ENCODE measurements at regions not wholly inside any gene's neighbourhood (a gene's known extent, or its start where the extent isn't known, plus 50 kb on each side); places are given as distances from the start of the nearest gene placed in this dataset.

- intact Hi-C loops (cut with micrococcal nuclease) = no loop called here
- Mint-ChIP-seq H3K27ac (no peak overlapping the region), H3K36me3 (ENCODE audit: low read depth) (no peaks in the 10 kb centered on the region), H3K27me3 (ENCODE audit: insufficient read depth) (peaks cover under 1% of the 10 kb centered on the region), H3K9me3 (no peaks in the 10 kb centered on the region), H3K4me3 (no peak overlapping the region), H3K4me1 (ENCODE audit: low read depth) (no peaks in the 10 kb centered on the region)
- DNase-seq (ENCODE audit: low spot score) = no peak
Observed at GRCh38 chr7:21020667-21021066, 234.0 kb upstream of the SP8 start.

DNA sequence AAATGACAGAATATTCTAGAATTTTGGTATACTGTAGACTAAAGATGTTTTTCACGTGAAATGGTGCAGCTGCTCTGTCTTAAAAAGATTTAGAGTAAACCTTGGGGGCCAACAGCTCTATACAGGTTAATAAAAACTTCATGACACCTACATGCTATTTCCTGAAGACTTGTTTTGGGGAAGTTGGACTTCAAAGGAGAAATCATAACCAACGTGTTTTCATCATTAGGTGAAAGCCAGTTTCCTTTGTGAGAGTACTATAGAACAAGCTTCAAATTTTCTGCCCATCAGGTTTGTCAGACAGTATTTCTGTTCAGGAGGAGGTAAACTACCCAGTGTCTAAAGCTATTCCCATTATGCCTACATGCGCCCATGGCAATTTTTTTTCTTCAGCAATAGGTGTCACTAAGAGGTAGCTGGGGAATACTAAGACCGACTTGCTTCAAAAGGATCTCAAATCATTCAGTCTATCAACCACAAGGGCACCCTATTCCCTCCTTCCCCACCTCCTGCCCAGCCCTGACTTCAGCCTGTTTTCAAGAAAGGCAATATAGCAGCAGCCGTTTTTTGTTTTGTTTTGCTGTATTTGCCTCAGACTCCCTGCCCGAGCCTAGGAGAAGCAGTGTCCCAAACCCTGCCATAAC is 237.3 kb upstream of the SP8 start:
- no peaks in the 10 kb centered on the region for H3K27me3 Mint-ChIP-seq (ENCODE audit: insufficient read depth)
- H3K9me3 Mint-ChIP-seq = no peaks in the 10 kb centered on the region
- intact Hi-C loops (cut with micrococcal nuclease) = no loop called here

DNA sequence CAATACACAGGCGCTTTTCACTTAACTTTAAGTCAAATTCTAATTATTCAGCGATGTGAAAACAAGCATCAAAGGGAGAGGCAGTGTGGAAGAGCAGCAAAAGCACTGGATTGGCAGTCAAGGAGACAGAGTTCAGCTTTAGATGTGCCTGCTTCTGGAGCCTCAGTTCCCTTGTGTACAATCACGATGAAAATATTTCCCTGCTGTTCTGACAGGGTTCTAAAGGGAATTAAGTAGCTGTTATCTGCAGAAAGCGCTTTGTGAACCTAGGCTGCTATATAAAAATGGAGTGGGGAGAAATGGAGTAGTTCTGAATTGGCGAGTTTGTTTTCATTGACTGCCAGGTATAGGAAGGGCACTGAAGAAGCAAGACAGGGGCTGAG is 237.8 kb upstream of the SP8 start:
- no peaks in the 10 kb centered on the region for H3K27me3 Mint-ChIP-seq (ENCODE audit: insufficient read depth)
- intact Hi-C loops (cut with micrococcal nuclease) = no loop called here
- no peaks in the 10 kb centered on the region for H3K9me3 Mint-ChIP-seq
- DNase-seq (ENCODE audit: low spot score) = no peak
- H3K36me3 Mint-ChIP-seq (ENCODE audit: low read depth) = no peaks in the 10 kb centered on the region
- no peak overlapping the region for H3K27ac Mint-ChIP-seq
- no peak overlapping the region for H3K4me3 Mint-ChIP-seq
- H3K4me1 Mint-ChIP-seq (ENCODE audit: low read depth) = no peaks in the 10 kb centered on the region

More for the DNA sequence above, 237.3 kb upstream of the SP8 start:
- Mint-ChIP-seq H3K4me3 (no peak overlapping the region), H3K36me3 (ENCODE audit: low read depth) (no peaks in the 10 kb centered on the region), H3K27ac (no peak overlapping the region), H3K4me1 (ENCODE audit: low read depth) (no peaks in the 10 kb centered on the region)
- DNase-seq (ENCODE audit: low spot score) = no peak

- intact Hi-C loops (cut with micrococcal nuclease) = no loop called here
- no peak for DNase-seq (ENCODE audit: low spot score)
- Mint-ChIP-seq H3K9me3 (no peaks in the 10 kb centered on the region), H3K27ac (no peak overlapping the region), H3K4me1 (ENCODE audit: low read depth) (no peaks in the 10 kb centered on the region), H3K4me3 (no peak overlapping the region), H3K36me3 (ENCODE audit: low read depth) (no peaks in the 10 kb centered on the region), H3K27me3 (ENCODE audit: insufficient read depth) (no peaks in the 10 kb centered on the region)
Observed at GRCh38 chr7:21028186-21028585, 241.5 kb upstream of the SP8 start.

DNA sequence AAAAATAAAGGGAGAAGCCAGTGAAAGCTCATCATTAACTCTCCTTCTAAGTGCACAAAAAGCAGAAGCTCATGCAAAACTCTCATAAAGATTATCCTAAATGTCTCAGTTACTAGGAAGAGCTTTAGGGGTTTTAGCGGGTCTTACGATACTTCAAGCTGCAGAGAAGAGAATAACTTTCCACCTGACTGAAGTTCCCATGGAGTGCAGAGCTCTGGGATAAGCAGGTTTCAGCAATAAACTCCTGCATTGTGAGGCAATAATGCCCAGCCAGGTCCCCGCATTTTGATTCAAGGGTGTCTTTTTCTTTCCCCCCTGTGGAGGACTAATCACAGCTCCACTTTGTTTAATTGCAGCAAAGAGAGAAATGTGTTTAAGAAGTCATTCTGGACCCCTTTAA is 241.9 kb upstream of the SP8 start:
- DNase-seq (ENCODE audit: low spot score) = no peak
- H3K27me3 Mint-ChIP-seq (ENCODE audit: insufficient read depth) = no peaks in the 10 kb centered on the region

GRCh38 chr7:21029006-21029405 is 242.3 kb upstream of the SP8 start:
- H3K27ac Mint-ChIP-seq = no peak overlapping the region
- H3K9me3 Mint-ChIP-seq = no peaks in the 10 kb centered on the region
- DNase-seq (ENCODE audit: low spot score) = no peak
- H3K4me3 Mint-ChIP-seq = no peak overlapping the region
- no peaks in the 10 kb centered on the region for H3K36me3 Mint-ChIP-seq (ENCODE audit: low read depth)
- H3K27me3 Mint-ChIP-seq (ENCODE audit: insufficient read depth) = no peaks in the 10 kb centered on the region
- H3K4me1 Mint-ChIP-seq (ENCODE audit: low read depth) = no peaks in the 10 kb centered on the region
- intact Hi-C loops (cut with micrococcal nuclease) = no loop called here

More for the DNA sequence above, 241.9 kb upstream of the SP8 start:
- H3K9me3 Mint-ChIP-seq = no peaks in the 10 kb centered on the region
- H3K36me3 Mint-ChIP-seq (ENCODE audit: low read depth) = no peaks in the 10 kb centered on the region
- H3K4me1 Mint-ChIP-seq (ENCODE audit: low read depth) = no peaks in the 10 kb centered on the region
- H3K27ac Mint-ChIP-seq = no peak overlapping the region
- intact Hi-C loops (cut with micrococcal nuclease) = no loop called here
- no peak overlapping the region for H3K4me3 Mint-ChIP-seq

DNA sequence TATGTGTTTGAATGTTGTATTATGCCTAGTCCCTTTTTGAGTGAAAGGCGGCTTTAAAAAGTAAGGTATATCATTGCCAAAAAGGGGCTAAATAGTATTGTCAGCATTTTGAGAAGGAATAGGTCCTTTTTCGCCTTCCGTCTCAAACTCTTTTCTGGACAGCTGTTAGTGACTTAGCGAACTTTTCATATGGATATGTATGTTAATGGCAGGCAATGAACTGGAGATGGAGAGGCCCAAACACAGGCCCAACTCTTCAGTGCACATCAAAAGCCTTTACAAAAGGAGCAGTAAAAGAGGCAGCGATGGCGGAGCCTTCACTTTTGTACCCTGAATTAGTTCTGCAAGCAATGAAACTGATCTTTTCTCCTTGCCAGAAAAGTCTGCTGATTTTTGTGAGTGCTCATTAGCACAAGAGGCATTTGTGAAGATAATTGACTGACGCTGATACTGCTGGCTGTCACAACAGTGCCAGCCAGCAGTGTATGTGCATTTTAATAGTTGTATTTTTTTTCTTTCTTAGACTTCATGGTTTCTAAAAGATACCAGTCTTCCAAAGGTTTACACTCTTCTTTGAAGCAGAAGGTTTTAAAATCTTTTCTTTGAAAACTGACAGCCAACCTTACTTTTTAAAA is 243.7 kb upstream of the SP8 start:
- intact Hi-C loops (cut with micrococcal nuclease) = no loop called here
- no peak overlapping the region for H3K27ac Mint-ChIP-seq
- no peak for DNase-seq (ENCODE audit: low spot score)
- no peak overlapping the region for H3K4me3 Mint-ChIP-seq
- no peaks in the 10 kb centered on the region for H3K27me3 Mint-ChIP-seq (ENCODE audit: insufficient read depth)
- H3K36me3 Mint-ChIP-seq (ENCODE audit: low read depth) = no peaks in the 10 kb centered on the region
- no peaks in the 10 kb centered on the region for H3K9me3 Mint-ChIP-seq
- H3K4me1 Mint-ChIP-seq (ENCODE audit: low read depth) = no peaks in the 10 kb centered on the region

DNA sequence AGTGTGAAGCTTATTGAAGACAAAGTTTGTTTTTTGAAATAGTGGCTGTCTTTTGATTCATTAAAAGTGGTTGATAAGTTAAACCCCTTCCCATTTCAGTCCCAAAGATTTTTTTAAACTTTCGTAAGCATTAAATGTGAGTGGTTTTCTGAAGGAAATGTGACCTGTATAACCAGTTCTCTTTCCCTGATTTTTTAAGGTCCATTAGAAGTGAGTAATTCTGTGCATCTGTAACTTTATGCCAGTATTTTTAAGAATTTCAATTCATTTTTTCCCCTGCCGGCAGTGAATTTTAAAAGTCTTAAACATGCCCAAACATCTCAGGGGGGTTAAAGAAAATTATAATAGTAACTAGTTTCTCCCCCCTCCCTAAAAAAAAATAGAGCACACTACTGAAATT is 254.6 kb upstream of the SP8 start:
- peaks cover 2% of the 10 kb centered on the region for H3K27me3 Mint-ChIP-seq (ENCODE audit: insufficient read depth)
- H3K27ac Mint-ChIP-seq = no peak overlapping the region
- intact Hi-C loops (cut with micrococcal nuclease) = no loop called here
- no peaks in the 10 kb centered on the region for H3K36me3 Mint-ChIP-seq (ENCODE audit: low read depth)
- no peaks in the 10 kb centered on the region for H3K4me1 Mint-ChIP-seq (ENCODE audit: low read depth)
- no peak overlapping the region for H3K4me3 Mint-ChIP-seq
- no peaks in the 10 kb centered on the region for H3K9me3 Mint-ChIP-seq
- no peak for DNase-seq (ENCODE audit: low spot score)

- H3K36me3 Mint-ChIP-seq (ENCODE audit: low read depth) = no peaks in the 10 kb centered on the region
- intact Hi-C loops (cut with micrococcal nuclease) = no loop called here
- peaks cover 2% of the 10 kb centered on the region for H3K27me3 Mint-ChIP-seq (ENCODE audit: insufficient read depth)
Observed at GRCh38 chr7:21041666-21042065, 255.0 kb upstream of the SP8 start.

GRCh38 chr7:21044384-21044783 is 257.7 kb upstream of the SP8 start:
- DNase-seq (ENCODE audit: low spot score) = no peak
- Mint-ChIP-seq H3K36me3 (ENCODE audit: low read depth) (no peaks in the 10 kb centered on the region), H3K4me1 (ENCODE audit: low read depth) (no peaks in the 10 kb centered on the region), H3K27me3 (ENCODE audit: insufficient read depth) (peaks cover 2% of the 10 kb centered on the region), H3K9me3 (no peaks in the 10 kb centered on the region), H3K4me3 (no peak overlapping the region), H3K27ac (no peak overlapping the region)
- intact Hi-C loops (cut with micrococcal nuclease) = no loop called here

More at GRCh38 chr7:21041666-21042065, 255.0 kb upstream of the SP8 start:
- DNase-seq (ENCODE audit: low spot score) = no peak
- H3K27ac Mint-ChIP-seq = no peak overlapping the region
- no peaks in the 10 kb centered on the region for H3K9me3 Mint-ChIP-seq
- H3K4me1 Mint-ChIP-seq (ENCODE audit: low read depth) = no peaks in the 10 kb centered on the region
- no peak overlapping the region for H3K4me3 Mint-ChIP-seq

DNA sequence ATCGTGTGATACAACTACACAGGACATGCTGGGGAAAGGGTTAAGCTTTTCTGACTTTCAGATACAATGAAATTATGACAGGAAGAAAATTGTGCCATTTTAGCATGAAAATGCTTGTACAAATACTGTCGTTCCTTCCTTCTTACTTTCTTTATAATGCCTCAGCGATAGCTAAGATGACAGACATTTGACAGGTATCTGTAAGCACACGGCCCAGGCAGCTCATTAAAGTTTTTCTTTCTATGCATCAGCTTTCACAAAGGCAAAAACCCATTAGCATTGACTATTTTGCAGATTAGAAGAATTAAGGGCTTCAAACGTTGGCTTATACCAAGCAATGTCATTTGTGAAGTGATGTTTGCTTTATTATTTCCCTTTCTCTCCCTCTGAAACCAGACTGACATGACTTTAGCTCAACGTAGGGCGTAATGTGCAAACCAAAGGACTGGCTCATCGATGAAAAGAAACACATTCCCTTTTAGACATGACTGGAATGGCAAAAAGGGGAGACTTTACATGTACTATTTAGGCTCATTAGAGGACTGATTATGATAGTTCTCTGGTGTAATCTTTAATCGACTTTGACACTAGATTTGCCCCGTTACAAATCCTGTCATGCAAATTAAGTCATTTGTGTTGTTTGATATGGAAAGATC is 258.4 kb upstream of the SP8 start:
- Mint-ChIP-seq H3K4me1 (ENCODE audit: low read depth) (no peaks in the 10 kb centered on the region), H3K36me3 (ENCODE audit: low read depth) (no peaks in the 10 kb centered on the region), H3K9me3 (no peaks in the 10 kb centered on the region), H3K4me3 (no peak overlapping the region), H3K27ac (no peak overlapping the region), H3K27me3 (ENCODE audit: insufficient read depth) (no peaks in the 10 kb centered on the region)
- no peak for DNase-seq (ENCODE audit: low spot score)
- intact Hi-C loops (cut with micrococcal nuclease) = no loop called here

GRCh38 chr7:21051865-21052264 is 265.2 kb upstream of the SP8 start:
- H3K27me3 Mint-ChIP-seq (ENCODE audit: insufficient read depth) = no peaks in the 10 kb centered on the region
- H3K9me3 Mint-ChIP-seq = no peaks in the 10 kb centered on the region
- H3K27ac Mint-ChIP-seq = no peak overlapping the region
- no peaks in the 10 kb centered on the region for H3K36me3 Mint-ChIP-seq (ENCODE audit: low read depth)
- no peak for DNase-seq (ENCODE audit: low spot score)
- no peak overlapping the region for H3K4me3 Mint-ChIP-seq
- intact Hi-C loops (cut with micrococcal nuclease) = no loop called here
- no peaks in the 10 kb centered on the region for H3K4me1 Mint-ChIP-seq (ENCODE audit: low read depth)

GRCh38 chr7:21054427-21055112 is 267.9 kb upstream of the SP8 start:
- intact Hi-C loops (cut with micrococcal nuclease) = no loop called here
- no peaks in the 10 kb centered on the region for H3K36me3 Mint-ChIP-seq (ENCODE audit: low read depth)
- no peak overlapping the region for H3K4me3 Mint-ChIP-seq
- no peak overlapping the region for H3K27ac Mint-ChIP-seq
- no peaks in the 10 kb centered on the region for H3K4me1 Mint-ChIP-seq (ENCODE audit: low read depth)
- no peak for DNase-seq (ENCODE audit: low spot score)
- no peaks in the 10 kb centered on the region for H3K27me3 Mint-ChIP-seq (ENCODE audit: insufficient read depth)
- H3K9me3 Mint-ChIP-seq = no peaks in the 10 kb centered on the region
